ENCODE measurements at regions not wholly inside any gene's neighbourhood (a gene's known extent, or its start where the extent isn't known, plus 50 kb on each side); places are given as distances from the start of the nearest gene placed in this dataset.

GRCh38 chr1:213651077-213651476, 336.7 kb upstream of the PROX1 start:
- no peak for DNase-seq
- H3K9ac ChIP-seq: no peak overlapping the region
- no peak overlapping the region for H2AFZ ChIP-seq
- H3K4me2 ChIP-seq (ENCODE audit: unreplicated experiment): no peak overlapping the region
- H3K9me2 ChIP-seq (ENCODE audit: insufficient read depth): no peaks in the 10 kb centered on the region
- H3F3A ChIP-seq (ENCODE audit: insufficient read depth): no peaks in the 10 kb centered on the region
- H3K4me3 ChIP-seq: no peak overlapping the region
- no peak overlapping the region for H3K27ac ChIP-seq
- no peaks in the 10 kb centered on the region for H3K27me3 ChIP-seq (replicated peaks; ENCODE audit: insufficient read depth)
- H3K9me3 ChIP-seq (ENCODE audit: low read depth): no peaks in the 10 kb centered on the region
- 21 to 22% methylated on average over 4 of the region's 4 CpGs for WGBS, 2 experiments (ENCODE audit: low coverage in 1 of 2, low lambda C conversion rate in 2 of 2, missing lambda C conversion rate in 2 of 2)
- no peaks in the 10 kb centered on the region for H3K4me1 ChIP-seq (ENCODE audit: insufficient read depth)
- no peaks in the 10 kb centered on the region for H3K79me2 ChIP-seq (ENCODE audit: insufficient read depth)
- H4K20me1 ChIP-seq (ENCODE audit: insufficient read depth): no peaks in the 10 kb centered on the region
- H3K36me3 ChIP-seq (ENCODE audit: low read depth): no peaks in the 10 kb centered on the region
- TF ChIP-seq EZH2phosphoT487 (IDR thresholded peaks at IDR 0.05; ENCODE audit: insufficient read depth, low read depth): no peak
- TF ChIP-seq EZH2 (IDR thresholded peaks at IDR 0.05; ENCODE audit: insufficient read depth, poor library complexity, severe bottlenecking): no peak
- in situ Hi-C loops (cut with MboI): no loop called here

GRCh38 chr1:213652109-213652508, 335.7 kb upstream of the PROX1 start:
- no peak overlapping the region for H3K4me2 ChIP-seq (ENCODE audit: unreplicated experiment)
- H3K4me3 ChIP-seq: no peak overlapping the region
- H3K9me2 ChIP-seq (ENCODE audit: insufficient read depth): no peaks in the 10 kb centered on the region
- H3K4me1 ChIP-seq (ENCODE audit: insufficient read depth): no peaks in the 10 kb centered on the region
- no peak for DNase-seq
- H3K27ac ChIP-seq: no peak overlapping the region
- no peaks in the 10 kb centered on the region for H3K36me3 ChIP-seq (ENCODE audit: low read depth)
- no peaks in the 10 kb centered on the region for H3F3A ChIP-seq (ENCODE audit: insufficient read depth)
- H2AFZ ChIP-seq: no peak overlapping the region
- H3K9ac ChIP-seq: no peak overlapping the region
- no peaks in the 10 kb centered on the region for H3K27me3 ChIP-seq (replicated peaks; ENCODE audit: insufficient read depth)
- TF ChIP-seq EZH2phosphoT487 (IDR thresholded peaks at IDR 0.05; ENCODE audit: insufficient read depth, low read depth): no peak
- TF ChIP-seq EZH2 (IDR thresholded peaks at IDR 0.05; ENCODE audit: insufficient read depth, poor library complexity, severe bottlenecking): no peak
- H3K79me2 ChIP-seq (ENCODE audit: insufficient read depth): no peaks in the 10 kb centered on the region
- H4K20me1 ChIP-seq (ENCODE audit: insufficient read depth): no peaks in the 10 kb centered on the region
- in situ Hi-C loops (cut with MboI): no loop called here
- WGBS, 2 experiments (ENCODE audit: low coverage in 1 of 2, low lambda C conversion rate in 2 of 2, missing lambda C conversion rate in 2 of 2): 22 to 26% methylated on average over 4 of the region's 4 CpGs
- H3K9me3 ChIP-seq (ENCODE audit: low read depth): no peaks in the 10 kb centered on the region

GRCh38 chr1:213656039-213656438, 331.7 kb upstream of the PROX1 start:
- WGBS, 2 experiments (ENCODE audit: low coverage in 1 of 2, low lambda C conversion rate in 2 of 2, missing lambda C conversion rate in 2 of 2): 1 to 2% methylated on average over 3 of the region's 3 CpGs
- Histone ChIP-seq H3K27me3 (replicated peaks; ENCODE audit: insufficient read depth) (no peaks in the 10 kb centered on the region), H3K36me3 (ENCODE audit: low read depth) (no peaks in the 10 kb centered on the region)

GRCh38 chr1:213656503-213656902, 331.3 kb upstream of the PROX1 start:
- no peaks in the 10 kb centered on the region for H3K27me3 ChIP-seq (replicated peaks; ENCODE audit: insufficient read depth)
- H3K9me3 ChIP-seq (ENCODE audit: low read depth): no peaks in the 10 kb centered on the region
- no peaks in the 10 kb centered on the region for H4K20me1 ChIP-seq (ENCODE audit: insufficient read depth)
- H2AFZ ChIP-seq: no peak overlapping the region
- H3K27ac ChIP-seq: no peak overlapping the region
- no peaks in the 10 kb centered on the region for H3F3A ChIP-seq (ENCODE audit: insufficient read depth)
- no peak for DNase-seq
- H3K9me2 ChIP-seq (ENCODE audit: insufficient read depth): no peaks in the 10 kb centered on the region
- H3K79me2 ChIP-seq (ENCODE audit: insufficient read depth): no peaks in the 10 kb centered on the region
- no peak overlapping the region for H3K4me3 ChIP-seq
- WGBS, 2 experiments (ENCODE audit: low coverage in 1 of 2, low lambda C conversion rate in 2 of 2, missing lambda C conversion rate in 2 of 2): 14 to 19% methylated on average over 3 of the region's 3 CpGs
- in situ Hi-C loops (cut with MboI): no loop called here
- H3K4me1 ChIP-seq (ENCODE audit: insufficient read depth): no peaks in the 10 kb centered on the region
- H3K4me2 ChIP-seq (ENCODE audit: unreplicated experiment): no peak overlapping the region
- H3K36me3 ChIP-seq (ENCODE audit: low read depth): no peaks in the 10 kb centered on the region
- no peak overlapping the region for H3K9ac ChIP-seq
- TF ChIP-seq EZH2 (IDR thresholded peaks at IDR 0.05; ENCODE audit: insufficient read depth, poor library complexity, severe bottlenecking) (no peak), EZH2phosphoT487 (IDR thresholded peaks at IDR 0.05; ENCODE audit: insufficient read depth, low read depth) (no peak)

More at GRCh38 chr1:213656039-213656438, 331.7 kb upstream of the PROX1 start:
- Histone ChIP-seq H3K9me2 (ENCODE audit: insufficient read depth) (no peaks in the 10 kb centered on the region), H3K4me3 (no peak overlapping the region), H2AFZ (no peak overlapping the region), H3K9ac (no peak overlapping the region), H3K79me2 (ENCODE audit: insufficient read depth) (no peaks in the 10 kb centered on the region), H3K27ac (no peak overlapping the region), H3K9me3 (ENCODE audit: low read depth) (no peaks in the 10 kb centered on the region), H3K4me2 (ENCODE audit: unreplicated experiment) (no peak overlapping the region), H3K4me1 (ENCODE audit: insufficient read depth) (no peaks in the 10 kb centered on the region), H3F3A (ENCODE audit: insufficient read depth) (no peaks in the 10 kb centered on the region), H4K20me1 (ENCODE audit: insufficient read depth) (no peaks in the 10 kb centered on the region)
- no peak for DNase-seq
- in situ Hi-C loops (cut with MboI): no loop called here
- TF ChIP-seq EZH2phosphoT487 (IDR thresholded peaks at IDR 0.05; ENCODE audit: insufficient read depth, low read depth): no peak
- TF ChIP-seq EZH2 (IDR thresholded peaks at IDR 0.05; ENCODE audit: insufficient read depth, poor library complexity, severe bottlenecking): no peak

DNA sequence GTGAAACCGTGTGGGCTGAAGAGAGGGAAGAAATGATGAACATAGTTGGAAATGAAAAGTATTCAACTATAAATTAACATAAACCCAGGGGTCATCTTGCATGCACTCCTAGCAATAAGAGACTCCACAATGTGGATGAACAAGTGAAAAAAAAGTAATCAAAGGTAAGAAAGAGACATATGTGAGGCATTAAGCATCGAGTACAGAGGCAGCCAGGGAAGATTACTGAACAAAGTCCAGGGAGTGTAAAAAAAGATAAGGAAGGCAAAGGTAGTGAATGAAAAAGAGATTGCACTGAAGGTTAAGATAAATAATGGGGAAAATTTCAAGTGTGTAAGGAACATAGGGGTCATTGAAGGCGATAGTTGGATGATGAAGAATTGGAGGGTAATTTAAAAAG, 330.8 kb upstream of the PROX1 start:
- no peak overlapping the region for H3K27ac ChIP-seq
- H3F3A ChIP-seq (ENCODE audit: insufficient read depth): no peaks in the 10 kb centered on the region
- H3K9ac ChIP-seq: no peak overlapping the region
- no peak overlapping the region for H3K4me3 ChIP-seq
- 4 to 15% methylated on average over 3 of the region's 3 CpGs for WGBS, 2 experiments (ENCODE audit: low coverage in 1 of 2, low lambda C conversion rate in 2 of 2, missing lambda C conversion rate in 2 of 2)
- no peaks in the 10 kb centered on the region for H4K20me1 ChIP-seq (ENCODE audit: insufficient read depth)
- no peaks in the 10 kb centered on the region for H3K9me3 ChIP-seq (ENCODE audit: low read depth)
- in situ Hi-C loops (cut with MboI): no loop called here
- no peaks in the 10 kb centered on the region for H3K79me2 ChIP-seq (ENCODE audit: insufficient read depth)
- H3K4me2 ChIP-seq (ENCODE audit: unreplicated experiment): no peak overlapping the region
- H2AFZ ChIP-seq: no peak overlapping the region
- TF ChIP-seq EZH2phosphoT487 (IDR thresholded peaks at IDR 0.05; ENCODE audit: insufficient read depth, low read depth) (no peak), EZH2 (IDR thresholded peaks at IDR 0.05; ENCODE audit: insufficient read depth, poor library complexity, severe bottlenecking) (no peak)
- H3K27me3 ChIP-seq (replicated peaks; ENCODE audit: insufficient read depth): no peaks in the 10 kb centered on the region
- no peaks in the 10 kb centered on the region for H3K36me3 ChIP-seq (ENCODE audit: low read depth)
- no peaks in the 10 kb centered on the region for H3K9me2 ChIP-seq (ENCODE audit: insufficient read depth)
- no peak for DNase-seq
- no peaks in the 10 kb centered on the region for H3K4me1 ChIP-seq (ENCODE audit: insufficient read depth)

All from GM23248 (cell line).